Right lobe of liver (tissue), 4 donors: ENCODE measurements at regions not wholly inside any gene's neighbourhood (a gene's known extent, or its start where the extent isn't known, plus 50 kb on each side); places are given as distances from the start of the nearest gene placed in this dataset.

Experiments used
- CTCF ChIP-seq, 4 donors: fragments of 200-600 bp in 3 of 4; fragments of 450-650 bp in 1 of 4; IDR thresholded peaks; one replicate each; pipeline versions ENCODE4 v1.5.1 to v1.8.0; 2016 to 2022; ENCODE audit warnings: antibody characterized with exemption in 4 of 4, mild to moderate bottlenecking in 2 of 4
- POLR2A ChIP-seq: fragments of 450-650 bp; IDR thresholded peaks from one replicate; pipeline ENCODE4 v1.6.1; 2017; ENCODE audit warnings: antibody characterized with exemption, mild to moderate bottlenecking
- donor health status: DM: no; HTN: no; CAD: no.
- donor health status: DM: no; HTN: no; CAD: no.
- donor health status: DM: no; HTN: yes; CAD: no.

GRCh38 chrX:43508694-43509093 is 147.4 kb upstream of the MAOA start:
- TF ChIP-seq CTCF (IDR thresholded peaks at IDR 0.05) (no peak), POLR2A (no peak)
